ENCODE measurements at regions not wholly inside any gene's neighbourhood (a gene's known extent, or its start where the extent isn't known, plus 50 kb on each side); places are given as distances from the start of the nearest gene placed in this dataset.

DNA sequence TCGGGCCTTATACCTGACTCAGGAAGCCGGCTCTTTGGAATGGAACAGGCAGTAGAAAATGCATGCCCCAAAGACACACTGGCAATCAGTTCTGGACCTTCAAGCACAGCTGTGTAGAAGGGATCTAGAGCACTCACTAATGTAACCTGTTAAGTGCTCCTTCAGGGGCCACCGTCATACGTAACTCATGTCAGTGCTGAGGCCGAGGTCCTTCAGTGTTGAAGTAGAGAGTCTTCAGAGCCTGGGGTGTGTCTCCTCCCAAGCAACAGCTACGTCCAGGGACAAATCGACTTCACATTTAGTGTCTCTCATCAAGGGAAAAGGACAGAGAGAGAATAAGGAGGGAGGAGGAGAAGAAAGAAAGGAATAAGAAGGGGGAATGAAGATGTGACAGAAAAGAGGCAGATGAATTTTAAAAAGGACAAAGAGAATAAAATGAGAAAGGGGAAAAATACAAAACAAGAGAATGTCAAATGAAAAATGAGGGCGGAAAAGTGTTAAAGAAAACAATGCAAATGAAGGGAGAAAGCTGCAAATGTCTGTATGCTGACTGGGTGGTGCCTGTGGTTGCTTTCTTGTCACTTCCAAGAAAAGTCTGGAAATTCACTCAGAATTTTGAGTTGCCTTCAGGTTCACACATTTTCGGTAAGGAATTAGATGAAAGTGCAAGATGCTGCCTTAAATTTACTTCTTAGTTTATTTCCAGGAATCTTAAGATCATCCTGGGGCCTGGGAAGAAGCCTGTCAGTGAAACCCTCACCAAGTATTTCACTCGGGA lies 989.4 kb downstream of the GRID1 start:
- intact Hi-C loops (cut with micrococcal nuclease; ENCODE audit: unreplicated experiment) = no loop called here
- ChIA-PET CTCF (no interaction called here), POLR2A (no interaction called here)
- BruUV-seq (replicated peaks) = no TSS peak
- H3K4me1 ChIP-seq = no peaks in the 10 kb centered on the region; the same call in 1 of the 2 replicates
- H3K27me3 ChIP-seq (replicated peaks; ENCODE audit: control insufficient read depth, insufficient read depth, low read length) = no peaks in the 10 kb centered on the region
- Mint-ChIP-seq H3K27me3 (ENCODE audit: insufficient read depth, unreplicated experiment) (peaks cover 14% of the 10 kb centered on the region), H3K9me3 (ENCODE audit: unreplicated experiment) (no peaks in the 10 kb centered on the region), H3K4me1 (ENCODE audit: low read depth, unreplicated experiment) (no peaks in the 10 kb centered on the region), H3K36me3 (ENCODE audit: insufficient read depth, unreplicated experiment) (no peaks in the 10 kb centered on the region), H3K4me3 (ENCODE audit: unreplicated experiment) (no peak overlapping the region), H3K27ac (ENCODE audit: unreplicated experiment) (no peak overlapping the region)
- TF ChIP-seq, protein P1, sequence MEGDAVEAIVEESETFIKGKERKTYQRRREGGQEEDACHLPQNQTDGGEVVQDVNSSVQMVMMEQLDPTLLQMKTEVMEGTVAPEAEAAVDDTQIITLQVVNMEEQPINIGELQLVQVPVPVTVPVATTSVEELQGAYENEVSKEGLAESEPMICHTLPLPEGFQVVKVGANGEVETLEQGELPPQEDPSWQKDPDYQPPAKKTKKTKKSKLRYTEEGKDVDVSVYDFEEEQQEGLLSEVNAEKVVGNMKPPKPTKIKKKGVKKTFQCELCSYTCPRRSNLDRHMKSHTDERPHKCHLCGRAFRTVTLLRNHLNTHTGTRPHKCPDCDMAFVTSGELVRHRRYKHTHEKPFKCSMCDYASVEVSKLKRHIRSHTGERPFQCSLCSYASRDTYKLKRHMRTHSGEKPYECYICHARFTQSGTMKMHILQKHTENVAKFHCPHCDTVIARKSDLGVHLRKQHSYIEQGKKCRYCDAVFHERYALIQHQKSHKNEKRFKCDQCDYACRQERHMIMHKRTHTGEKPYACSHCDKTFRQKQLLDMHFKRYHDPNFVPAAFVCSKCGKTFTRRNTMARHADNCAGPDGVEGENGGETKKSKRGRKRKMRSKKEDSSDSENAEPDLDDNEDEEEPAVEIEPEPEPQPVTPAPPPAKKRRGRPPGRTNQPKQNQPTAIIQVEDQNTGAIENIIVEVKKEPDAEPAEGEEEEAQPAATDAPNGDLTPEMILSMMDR (IDR thresholded peaks at IDR 0.05; ENCODE audit: insufficient read depth in 1 of 2, low read depth in 1 of 2, low read length in 1 of 2, severe bottlenecking in 1 of 2, unreplicated experiment in 1 of 2) = no peak
- no peaks in the 10 kb centered on the region for H3K36me3 ChIP-seq (ENCODE audit: control insufficient read depth, insufficient read depth, low read length)
- H3K9me3 ChIP-seq = no peaks in the 10 kb centered on the region
- H3K4me3 ChIP-seq (ENCODE audit: low read depth, low read length) = no peak overlapping the region
- no peak for DNase-seq

DNA sequence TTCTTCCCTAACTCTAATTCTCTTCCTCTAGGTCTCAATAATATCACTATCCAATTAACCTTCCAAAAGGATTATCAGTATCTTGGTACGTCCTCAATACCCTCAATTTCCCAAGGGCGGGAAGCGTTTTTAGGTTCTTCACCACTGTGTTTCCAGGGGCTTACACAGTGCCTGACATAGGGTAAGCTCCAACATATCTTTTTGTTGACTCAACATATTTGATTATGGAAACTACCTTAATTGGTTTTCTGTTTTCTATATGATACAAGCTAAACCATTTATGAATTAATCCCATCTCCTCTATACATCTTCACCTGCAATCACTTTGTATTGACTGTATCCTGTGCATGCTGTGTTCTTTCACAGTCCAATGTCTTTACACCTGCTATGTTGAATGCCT lies 987.3 kb downstream of the GRID1 start:
- Histone ChIP-seq H3K4me3 (ENCODE audit: low read depth, low read length) (no peak overlapping the region), H3K4me1 (no peaks in the 10 kb centered on the region; the same call in 1 of the 2 replicates), H3K9me3 (no peaks in the 10 kb centered on the region), H3K36me3 (ENCODE audit: control insufficient read depth, insufficient read depth, low read length) (no peaks in the 10 kb centered on the region), H3K27me3 (replicated peaks; ENCODE audit: control insufficient read depth, insufficient read depth, low read length) (no peaks in the 10 kb centered on the region)
- ChIA-PET POLR2A (no interaction called here), CTCF (no interaction called here)
- Mint-ChIP-seq H3K4me3 (ENCODE audit: unreplicated experiment) (no peak overlapping the region), H3K36me3 (ENCODE audit: insufficient read depth, unreplicated experiment) (no peaks in the 10 kb centered on the region), H3K9me3 (ENCODE audit: unreplicated experiment) (no peaks in the 10 kb centered on the region), H3K27me3 (ENCODE audit: insufficient read depth, unreplicated experiment) (peaks cover 20% of the 10 kb centered on the region), H3K27ac (ENCODE audit: unreplicated experiment) (no peak overlapping the region), H3K4me1 (ENCODE audit: low read depth, unreplicated experiment) (no peaks in the 10 kb centered on the region)
- BruUV-seq (replicated peaks) = no TSS peak
- TF ChIP-seq, protein P1 (IDR thresholded peaks at IDR 0.05; ENCODE audit: insufficient read depth in 1 of 2, low read depth in 1 of 2, low read length in 1 of 2, severe bottlenecking in 1 of 2, unreplicated experiment in 1 of 2) = no peak
- intact Hi-C loops (cut with micrococcal nuclease; ENCODE audit: unreplicated experiment) = no loop called here
- DNase-seq = no peak

DNA sequence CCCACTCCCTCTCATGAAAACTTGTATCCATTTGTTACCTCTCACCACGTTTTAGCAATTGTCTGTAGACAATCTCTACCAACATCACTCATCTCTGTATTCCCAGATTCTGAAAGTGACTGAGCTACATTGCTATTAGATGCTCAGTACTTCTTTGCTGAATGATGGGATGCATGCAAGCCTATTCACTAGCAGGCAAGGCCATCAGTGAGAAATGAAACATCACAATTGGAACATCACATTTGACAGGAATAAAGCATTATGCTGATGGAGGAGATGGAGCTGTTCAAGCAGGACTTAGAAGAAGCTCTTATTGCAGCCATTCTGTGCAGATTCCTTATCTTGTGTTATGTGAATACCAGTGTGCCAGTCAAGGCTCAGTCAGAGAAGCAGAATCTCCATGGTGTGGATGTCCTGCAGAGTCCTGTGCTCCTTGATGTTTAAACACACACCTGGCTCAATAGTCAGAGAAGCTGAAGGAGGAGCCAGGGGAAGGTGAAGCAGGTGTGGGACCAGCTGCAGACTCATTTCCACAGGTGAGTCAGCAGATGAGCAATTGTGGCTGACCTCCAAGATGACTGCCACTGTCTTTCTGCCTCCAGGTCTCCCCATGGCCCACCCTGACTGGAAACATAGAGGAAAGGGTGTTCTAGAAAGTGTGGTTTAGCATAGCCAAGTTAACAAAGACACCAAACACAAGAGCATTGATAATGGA lies 965.5 kb downstream of the GRID1 start:
- CTCF ChIA-PET = no interaction called here
- no peaks in the 10 kb centered on the region for H3K4me1 ChIP-seq
- TF ChIP-seq, protein P1 (IDR thresholded peaks at IDR 0.05; ENCODE audit: insufficient read depth in 1 of 2, low read depth in 1 of 2, low read length in 1 of 2, severe bottlenecking in 1 of 2, unreplicated experiment in 1 of 2) = no peak
- Mint-ChIP-seq H3K27me3 (ENCODE audit: insufficient read depth, unreplicated experiment) (no peaks in the 10 kb centered on the region), H3K9me3 (ENCODE audit: unreplicated experiment) (peaks cover 21% of the 10 kb centered on the region), H3K27ac (ENCODE audit: unreplicated experiment) (no peak overlapping the region), H3K4me1 (ENCODE audit: low read depth, unreplicated experiment) (no peaks in the 10 kb centered on the region), H3K4me3 (ENCODE audit: unreplicated experiment) (no peak overlapping the region), H3K36me3 (ENCODE audit: insufficient read depth, unreplicated experiment) (no peaks in the 10 kb centered on the region)
- POLR2A ChIA-PET = no interaction called here
- no peaks in the 10 kb centered on the region for H3K36me3 ChIP-seq (ENCODE audit: control insufficient read depth, insufficient read depth, low read length)
- BruUV-seq (replicated peaks) = no TSS peak
- no peaks in the 10 kb centered on the region for H3K9me3 ChIP-seq
- intact Hi-C loops (cut with micrococcal nuclease; ENCODE audit: unreplicated experiment) = no loop called here
- no peaks in the 10 kb centered on the region for H3K27me3 ChIP-seq (replicated peaks; ENCODE audit: control insufficient read depth, insufficient read depth, low read length)
- DNase-seq = no peak
- H3K4me3 ChIP-seq (ENCODE audit: low read depth, low read length) = no peak overlapping the region

Measured in Caco-2 (cell line).